GM13977 (cell line): ENCODE measurements at regions not wholly inside any gene's neighbourhood (a gene's known extent, or its start where the extent isn't known, plus 50 kb on each side); places are given as distances from the start of the nearest gene placed in this dataset.

Experiments
- DNase-seq: peaks from one replicate; pipeline ENCODE4 v3.0.0; 2012; ENCODE audit warnings: low spot score
- CTCF ChIP-seq: IDR thresholded peaks from 2 replicates; pipeline ENCODE4 v1.5.1; 2012; ENCODE audit warnings: mild to moderate bottlenecking, control low read depth; ENCODE audit not compliant: insufficient read depth; ENCODE audit errors: extremely low read depth, missing control alignments
- in situ Hi-C: fragments of 300-500 bp; cut with MboI; formaldehyde crosslinking; loops from one replicate; pipeline ENCODE4 v1.12.0; 2022; ENCODE audit warnings: low sequenced_read_pairs, low pct_unique_long_range_greater_than_20kb, mixed read lengths, inconsistent platforms; ENCODE audit not compliant: unreplicated experiment

GRCh38 chr2:138906549-138906948, 126.4 kb upstream of the NXPH2 start:
- no peak for DNase-seq
- in situ Hi-C loops = no loop called here
- TF ChIP-seq CTCF = no peak

- in situ Hi-C loops = no loop called here
- TF ChIP-seq CTCF = no peak
- DNase-seq = no peak
These were observed 122.2 kb upstream of the NXPH2 start for GRCh38 chr2:138902239-138902871.

- in situ Hi-C loops = no loop called here
- DNase-seq = no peak
- no peak for TF ChIP-seq CTCF
These were observed 121.3 kb upstream of the NXPH2 start for GRCh38 chr2:138901530-138901929.

DNA sequence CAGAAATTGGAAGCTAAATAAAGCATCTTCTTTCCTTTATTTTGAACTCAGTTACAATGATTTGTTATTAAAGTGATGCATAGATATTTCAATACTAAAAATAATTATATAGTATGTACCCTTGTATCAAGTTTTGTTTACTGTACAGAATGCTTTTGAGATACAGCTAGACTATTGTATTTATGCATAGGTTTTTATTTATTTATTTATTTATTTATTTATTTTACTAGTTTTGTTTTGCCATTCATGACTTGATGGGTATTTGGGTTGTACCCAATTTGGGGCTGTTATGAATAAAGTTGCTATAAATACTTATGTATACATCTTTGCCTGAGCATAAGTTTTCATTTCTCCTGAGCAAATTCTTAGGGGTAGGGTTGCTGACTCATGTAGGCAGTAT, 118.7 kb upstream of the NXPH2 start:
- in situ Hi-C loops = no loop called here
- no peak for DNase-seq
- no peak for TF ChIP-seq CTCF

- no peak for TF ChIP-seq CTCF
- in situ Hi-C loops = no loop called here
- DNase-seq = no peak
These were observed 117.1 kb upstream of the NXPH2 start for GRCh38 chr2:138897274-138897673.

GRCh38 chr2:138893746-138894145, 113.6 kb upstream of the NXPH2 start:
- TF ChIP-seq CTCF = no peak
- in situ Hi-C loops = no loop called here
- DNase-seq = no peak

GRCh38 chr2:138881126-138881525, 100.9 kb upstream of the NXPH2 start:
- no peak for TF ChIP-seq CTCF
- in situ Hi-C loops = no loop called here
- no peak for DNase-seq
